Activated naive CD8-positive, alpha-beta T cell (primary cell): ENCODE measurements at regions not wholly inside any gene's neighbourhood (a gene's known extent, or its start where the extent isn't known, plus 50 kb on each side); places are given as distances from the start of the nearest gene placed in this dataset.

Source experiments
- H3K27ac Mint-ChIP-seq: one replicate; pipeline ENCODE4 v1.8.0; 2021; ENCODE audit warnings: mixed read lengths
- H3K27me3 Mint-ChIP-seq: one replicate; pipeline ENCODE4 v1.8.0; 2021; ENCODE audit warnings: mixed read lengths
- H3K36me3 Mint-ChIP-seq: one replicate; pipeline ENCODE4 v1.8.0; 2021; ENCODE audit warnings: mixed read lengths
- H3K4me1 Mint-ChIP-seq: one replicate; pipeline ENCODE4 v1.8.0; 2021; ENCODE audit warnings: low read depth, mixed read lengths
- H3K4me3 Mint-ChIP-seq: one replicate; pipeline ENCODE4 v1.8.0; 2021; ENCODE audit warnings: mild to moderate bottlenecking, mixed read lengths
- H3K9me3 Mint-ChIP-seq: one replicate; pipeline ENCODE4 v1.8.0; 2021; ENCODE audit warnings: low read depth, mixed read lengths

DNA sequence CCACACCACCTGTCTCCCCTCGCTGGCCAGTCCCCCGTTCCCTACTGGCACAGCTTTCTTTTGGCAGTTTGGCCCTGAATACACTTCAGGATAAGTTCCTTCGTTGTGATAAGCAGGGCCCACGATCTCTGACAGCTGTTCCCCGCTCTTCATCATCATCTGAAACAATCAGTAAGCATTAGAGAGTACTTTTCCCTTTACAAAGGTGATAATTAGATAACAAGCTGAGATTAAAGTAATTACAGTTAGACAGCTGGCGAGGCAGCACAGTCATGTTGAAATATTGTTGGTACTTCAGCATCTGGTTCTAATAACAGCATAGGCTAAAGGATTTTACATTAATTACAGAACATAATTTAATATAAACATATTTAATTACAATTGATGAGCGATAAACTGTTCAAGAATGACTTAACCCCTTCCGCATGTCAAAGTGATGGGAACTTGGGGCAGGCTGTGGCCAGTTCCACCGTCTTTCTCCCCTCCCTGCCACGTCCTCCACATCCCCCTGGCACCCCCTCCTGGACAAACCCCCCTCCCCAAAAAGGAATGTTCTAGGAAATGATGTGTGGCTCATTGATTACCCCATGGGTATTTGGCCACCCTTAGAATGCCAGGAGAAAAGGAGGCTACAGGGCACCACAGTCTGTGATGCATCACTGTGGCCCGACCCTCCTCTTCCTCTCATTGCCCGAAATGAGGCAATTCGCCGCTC lies 134.9 kb downstream of the RCN1 start:
- no peak overlapping the region for H3K27ac Mint-ChIP-seq
- no peak overlapping the region for H3K4me3 Mint-ChIP-seq
- no peaks in the 10 kb centered on the region for H3K9me3 Mint-ChIP-seq
- peaks cover 2% of the 10 kb centered on the region for H3K4me1 Mint-ChIP-seq
- H3K27me3 Mint-ChIP-seq: peaks cover 2% of the 10 kb centered on the region
- no peaks in the 10 kb centered on the region for H3K36me3 Mint-ChIP-seq

DNA sequence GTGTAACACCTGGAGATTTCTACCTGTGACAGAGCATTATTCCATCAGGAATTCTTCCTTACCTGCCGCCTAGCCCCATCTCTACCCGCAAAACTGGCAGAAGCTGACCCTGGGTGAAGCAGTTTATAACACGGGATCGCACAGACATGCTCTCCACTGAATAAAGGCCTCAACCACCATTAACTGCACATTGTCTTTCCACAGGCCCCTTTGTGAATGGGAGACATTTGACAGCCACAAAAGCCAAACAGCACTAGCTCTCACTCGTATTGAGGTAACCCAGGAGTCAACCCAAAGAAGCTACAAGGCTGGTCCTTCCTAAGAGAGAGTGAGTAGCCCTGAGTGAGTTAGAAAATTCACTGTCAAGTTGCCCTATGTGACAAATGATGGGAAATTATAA lies 135.6 kb downstream of the RCN1 start:
- peaks cover 2% of the 10 kb centered on the region for H3K4me1 Mint-ChIP-seq

GRCh38 chr11:32229576-32230240 lies 138.8 kb downstream of the RCN1 start:
- Mint-ChIP-seq H3K27me3 (peaks cover 15% of the 10 kb centered on the region), H3K4me1 (peaks cover 2% of the 10 kb centered on the region), H3K4me3 (no peak overlapping the region), H3K9me3 (no peaks in the 10 kb centered on the region), H3K27ac (no peak overlapping the region), H3K36me3 (no peaks in the 10 kb centered on the region)

More for the DNA sequence above, 135.6 kb downstream of the RCN1 start:
- no peaks in the 10 kb centered on the region for H3K9me3 Mint-ChIP-seq
- no peak overlapping the region for H3K4me3 Mint-ChIP-seq
- peaks cover 2% of the 10 kb centered on the region for H3K27me3 Mint-ChIP-seq
- H3K36me3 Mint-ChIP-seq: no peaks in the 10 kb centered on the region
- H3K27ac Mint-ChIP-seq: no peak overlapping the region

DNA sequence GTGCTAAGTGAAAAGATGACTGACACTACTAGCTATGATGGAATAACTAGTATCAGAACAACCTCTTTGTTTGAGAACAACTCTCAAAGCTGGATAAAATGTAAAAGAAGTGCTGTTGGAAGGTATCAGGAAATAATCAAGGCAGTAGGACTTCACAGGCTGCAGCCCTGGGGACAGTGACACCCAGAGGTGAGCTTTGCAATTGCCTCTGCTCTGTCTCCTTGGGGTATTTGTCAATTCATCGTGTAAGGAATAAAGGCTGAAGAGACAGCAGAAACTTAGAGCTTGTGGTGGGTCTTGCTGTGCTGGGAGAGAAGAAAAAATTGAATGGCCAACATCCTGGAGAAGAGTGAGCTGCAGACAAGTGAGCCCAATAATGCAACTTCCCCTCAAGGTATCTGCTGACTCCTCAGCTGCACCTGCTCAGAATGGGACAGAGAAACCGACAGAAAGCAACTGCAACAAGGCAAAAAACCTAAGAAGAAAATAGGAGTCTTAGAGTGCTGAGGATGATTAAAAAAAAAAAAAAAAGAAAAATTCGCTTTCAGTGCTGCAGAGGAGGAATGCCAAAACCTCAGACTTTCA lies 141.1 kb downstream of the RCN1 start:
- Mint-ChIP-seq H3K4me1 (peaks cover 2% of the 10 kb centered on the region), H3K36me3 (no peaks in the 10 kb centered on the region), H3K27ac (no peak overlapping the region), H3K9me3 (no peaks in the 10 kb centered on the region), H3K27me3 (peaks cover 19% of the 10 kb centered on the region), H3K4me3 (no peak overlapping the region)

- H3K4me1 Mint-ChIP-seq: peaks cover 2% of the 10 kb centered on the region
- H3K27ac Mint-ChIP-seq: no peak overlapping the region
- H3K4me3 Mint-ChIP-seq: no peak overlapping the region
- H3K27me3 Mint-ChIP-seq: peaks cover 19% of the 10 kb centered on the region
- H3K36me3 Mint-ChIP-seq: no peaks in the 10 kb centered on the region
- no peaks in the 10 kb centered on the region for H3K9me3 Mint-ChIP-seq
Observed at GRCh38 chr11:32232516-32232915, 141.6 kb downstream of the RCN1 start.

DNA sequence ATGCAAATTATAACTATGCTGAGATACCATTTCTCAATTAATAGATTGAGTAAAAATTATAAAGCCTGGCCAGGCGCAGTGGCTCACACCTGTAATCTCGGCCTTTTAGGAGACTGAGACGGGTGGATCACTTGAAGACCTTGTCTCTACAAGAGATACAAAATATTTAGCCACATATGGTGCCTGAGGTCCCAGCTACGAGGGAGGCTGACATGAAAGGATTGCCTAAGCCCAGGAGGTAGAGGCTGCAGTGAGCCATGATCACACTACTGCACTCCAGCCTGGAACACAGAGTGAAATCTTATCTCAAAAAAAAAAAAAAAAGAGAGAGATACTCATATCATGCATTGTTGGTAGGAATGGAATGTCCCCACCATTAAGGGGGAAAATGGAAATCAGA lies 142.4 kb downstream of the RCN1 start:
- H3K27me3 Mint-ChIP-seq: peaks cover 19% of the 10 kb centered on the region
- H3K27ac Mint-ChIP-seq: no peak overlapping the region
- no peaks in the 10 kb centered on the region for H3K36me3 Mint-ChIP-seq

GRCh38 chr11:32233928-32234327 lies 143.1 kb downstream of the RCN1 start:
- Mint-ChIP-seq H3K4me1 (peaks cover 2% of the 10 kb centered on the region), H3K27me3 (peaks cover 20% of the 10 kb centered on the region), H3K9me3 (no peaks in the 10 kb centered on the region), H3K27ac (no peak overlapping the region), H3K36me3 (no peaks in the 10 kb centered on the region), H3K4me3 (no peak overlapping the region)

More for the DNA sequence above, 142.4 kb downstream of the RCN1 start:
- Mint-ChIP-seq H3K9me3 (no peaks in the 10 kb centered on the region), H3K4me1 (peaks cover 2% of the 10 kb centered on the region), H3K4me3 (no peak overlapping the region)

DNA sequence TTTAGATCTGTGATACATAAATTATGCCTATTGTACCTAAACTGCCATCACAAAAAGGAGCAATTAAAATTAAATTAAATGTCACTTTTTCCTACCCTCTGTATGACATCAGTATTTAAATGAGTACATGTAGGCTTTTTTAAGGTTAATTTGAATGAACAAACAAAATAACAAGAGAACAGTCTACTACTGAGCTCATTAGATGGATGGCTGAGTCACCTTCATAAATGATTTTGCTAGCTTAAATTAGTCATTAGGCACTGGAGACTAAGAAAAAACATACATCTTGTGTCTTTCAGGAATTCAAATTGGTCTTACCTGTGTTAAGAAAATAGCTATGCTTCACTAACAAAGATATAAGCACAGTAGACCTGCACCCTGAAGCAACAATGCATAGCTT lies 153.6 kb downstream of the RCN1 start:
- H3K27me3 Mint-ChIP-seq: peaks cover 3% of the 10 kb centered on the region
- no peaks in the 10 kb centered on the region for H3K4me1 Mint-ChIP-seq
- no peak overlapping the region for H3K4me3 Mint-ChIP-seq
- no peaks in the 10 kb centered on the region for H3K36me3 Mint-ChIP-seq
- no peaks in the 10 kb centered on the region for H3K9me3 Mint-ChIP-seq
- no peak overlapping the region for H3K27ac Mint-ChIP-seq

GRCh38 chr11:32253706-32254105 lies 162.8 kb downstream of the RCN1 start:
- Mint-ChIP-seq H3K36me3 (no peaks in the 10 kb centered on the region), H3K4me1 (no peaks in the 10 kb centered on the region), H3K27me3 (peaks cover 2% of the 10 kb centered on the region), H3K27ac (no peak overlapping the region), H3K4me3 (no peak overlapping the region), H3K9me3 (no peaks in the 10 kb centered on the region)

GRCh38 chr11:32255841-32256240 lies 165.0 kb downstream of the RCN1 start:
- Mint-ChIP-seq H3K9me3 (no peaks in the 10 kb centered on the region), H3K36me3 (no peaks in the 10 kb centered on the region), H3K27me3 (peaks cover 3% of the 10 kb centered on the region), H3K4me1 (no peaks in the 10 kb centered on the region), H3K4me3 (no peak overlapping the region), H3K27ac (no peak overlapping the region)

DNA sequence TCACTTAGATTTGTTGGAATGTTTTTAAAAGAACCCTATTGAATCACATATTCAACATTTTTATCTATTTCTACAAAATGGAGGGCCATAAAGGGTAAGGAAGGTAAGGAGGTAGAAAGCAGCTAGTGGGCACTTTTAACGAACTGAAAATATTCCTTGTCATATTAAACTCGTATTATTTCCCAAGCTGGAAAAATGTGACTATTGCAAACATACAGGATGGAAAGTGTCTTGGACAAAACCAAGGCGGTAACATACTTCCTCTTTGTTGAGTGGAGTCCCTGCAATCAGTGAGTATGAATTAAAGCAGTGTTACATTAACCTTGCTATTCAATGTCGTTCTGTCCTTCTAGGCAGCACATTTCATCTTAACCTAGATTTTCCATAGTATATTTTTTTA lies 165.6 kb downstream of the RCN1 start:
- no peak overlapping the region for H3K4me3 Mint-ChIP-seq
- no peaks in the 10 kb centered on the region for H3K9me3 Mint-ChIP-seq
- H3K27me3 Mint-ChIP-seq: peaks cover 5% of the 10 kb centered on the region
- no peaks in the 10 kb centered on the region for H3K36me3 Mint-ChIP-seq
- no peaks in the 10 kb centered on the region for H3K4me1 Mint-ChIP-seq
- no peak overlapping the region for H3K27ac Mint-ChIP-seq

- Mint-ChIP-seq H3K27me3 (peaks cover 9% of the 10 kb centered on the region), H3K36me3 (no peaks in the 10 kb centered on the region), H3K4me3 (no peak overlapping the region), H3K9me3 (no peaks in the 10 kb centered on the region), H3K27ac (no peak overlapping the region), H3K4me1 (no peaks in the 10 kb centered on the region)
Observed at GRCh38 chr11:32259641-32260081, 168.8 kb downstream of the RCN1 start.

DNA sequence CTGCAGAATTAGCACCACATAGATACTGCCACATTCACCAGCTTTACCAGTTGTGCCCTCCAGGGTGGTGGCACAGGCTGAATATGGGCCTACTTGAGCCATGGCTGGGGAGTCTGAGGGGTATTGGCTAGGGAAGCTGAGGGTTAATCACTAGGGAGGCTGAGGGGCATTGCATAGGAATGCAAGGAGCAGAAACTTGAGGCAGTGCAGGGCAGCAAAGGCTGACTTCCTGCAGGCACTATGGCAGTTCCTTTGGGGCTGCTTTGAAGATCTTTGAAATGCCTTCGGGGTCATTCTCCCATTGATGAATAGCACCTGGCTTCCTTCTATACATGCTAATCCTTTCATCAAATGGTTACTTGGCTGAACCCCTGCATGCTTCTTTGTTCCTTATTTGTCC lies 171.5 kb downstream of the RCN1 start:
- H3K9me3 Mint-ChIP-seq: no peaks in the 10 kb centered on the region
- no peaks in the 10 kb centered on the region for H3K36me3 Mint-ChIP-seq
- no peak overlapping the region for H3K4me3 Mint-ChIP-seq
- H3K27ac Mint-ChIP-seq: no peak overlapping the region
- H3K27me3 Mint-ChIP-seq: peaks cover 11% of the 10 kb centered on the region
- H3K4me1 Mint-ChIP-seq: no peaks in the 10 kb centered on the region

DNA sequence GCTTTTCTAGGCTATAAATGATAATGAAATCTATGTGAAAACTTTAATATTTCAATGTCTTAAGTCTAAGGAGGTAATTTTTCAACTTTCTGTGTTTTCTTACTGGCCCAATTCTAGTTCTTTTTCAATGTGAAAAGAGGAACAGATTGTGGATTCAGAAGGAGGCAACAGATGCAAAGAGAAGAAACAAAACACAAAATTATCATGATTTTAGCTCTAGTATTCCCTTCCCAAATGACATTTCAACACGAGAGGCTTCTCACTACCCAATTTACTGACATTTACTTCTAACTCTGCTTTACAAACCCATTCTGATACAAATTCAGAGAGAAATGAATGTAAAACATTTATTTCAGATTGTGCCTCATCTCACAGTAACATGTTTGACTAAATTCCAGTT lies 169.4 kb downstream of the WT1 start:
- Mint-ChIP-seq H3K4me3 (no peak overlapping the region), H3K9me3 (no peaks in the 10 kb centered on the region), H3K4me1 (no peaks in the 10 kb centered on the region), H3K27ac (no peak overlapping the region), H3K27me3 (peaks cover 10% of the 10 kb centered on the region), H3K36me3 (no peaks in the 10 kb centered on the region)

GRCh38 chr11:32266601-32267000 lies 168.7 kb downstream of the WT1 start:
- Mint-ChIP-seq H3K36me3 (no peaks in the 10 kb centered on the region), H3K4me1 (no peaks in the 10 kb centered on the region), H3K9me3 (no peaks in the 10 kb centered on the region), H3K27ac (no peak overlapping the region), H3K4me3 (no peak overlapping the region), H3K27me3 (peaks cover 12% of the 10 kb centered on the region)
